Islet precursor cell (in vitro differentiated cells): ENCODE measurements at regions not wholly inside any gene's neighbourhood (a gene's known extent, or its start where the extent isn't known, plus 50 kb on each side); places are given as distances from the start of the nearest gene placed in this dataset.
"Not testable (repeated sequence)": the region's sequence is repeated elsewhere in the genome, so short reads cannot be mapped to it uniquely, and the experiment has no call there.

Source experiments
- DNase-seq: peaks from one replicate; pipeline ENCODE4 v3.0.0-alpha.2; 2018

DNA sequence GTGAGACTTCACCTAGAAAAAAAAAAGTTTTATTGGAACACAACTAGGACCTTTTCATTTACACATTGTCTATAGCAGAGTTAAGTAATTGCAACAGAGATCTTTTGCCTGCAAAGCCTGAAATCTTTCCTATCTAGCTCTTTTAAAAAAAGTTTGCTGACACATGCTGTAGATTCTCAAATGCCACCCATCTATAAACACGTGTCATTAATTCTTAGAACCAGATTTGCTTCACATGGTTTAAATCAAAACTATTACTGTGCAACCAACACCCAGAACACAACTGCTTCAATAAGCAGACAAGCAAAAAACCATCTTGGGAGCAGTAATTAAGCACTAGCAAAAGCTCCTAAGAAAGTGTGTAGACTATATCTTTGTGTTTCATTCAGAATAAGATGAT, 55.0 kb downstream of the OXSM start:
- no peak for DNase-seq

DNA sequence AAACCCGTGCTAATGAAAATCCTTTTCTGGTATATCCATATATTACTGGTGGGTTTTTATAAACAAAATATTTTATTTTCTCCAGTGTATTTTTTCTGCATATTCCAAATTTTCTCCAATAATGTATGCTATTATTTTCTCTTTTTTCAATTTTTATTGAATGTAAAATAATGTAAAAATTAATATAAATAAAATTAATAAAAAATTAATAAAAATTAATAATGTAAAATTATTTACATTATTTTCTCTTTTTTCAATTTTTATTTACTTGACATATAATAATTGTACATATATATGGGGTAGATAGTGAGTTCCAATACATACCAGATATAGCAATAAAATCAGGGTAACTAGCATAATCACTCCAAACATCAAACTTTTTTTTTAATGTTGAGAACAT, 56.4 kb downstream of the OXSM start:
- DNase-seq, result no peak

DNA sequence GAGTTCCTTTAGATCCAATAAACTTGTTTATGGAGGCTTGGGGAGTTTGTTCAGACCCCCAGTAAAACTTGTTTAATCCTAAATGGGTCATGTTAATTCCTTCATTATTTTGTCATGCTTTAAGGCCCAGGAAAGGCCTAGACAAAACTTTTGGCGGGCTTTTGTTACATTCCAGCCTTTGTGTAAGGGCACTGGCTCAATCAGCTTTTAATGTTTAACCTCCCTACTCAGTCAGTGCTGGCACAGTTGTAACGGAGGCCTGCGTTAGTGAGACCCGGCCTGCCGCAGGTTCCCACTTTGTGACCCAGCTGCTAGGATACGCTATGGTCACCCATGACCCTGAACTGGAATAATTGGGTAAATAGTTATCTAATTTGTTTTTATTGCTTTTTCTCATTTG, 59.2 kb downstream of the OXSM start:
- DNase-seq, result no peak

- DNase-seq, result no peak
Observed at GRCh38 chr3:25849641-25850385, 59.9 kb downstream of the OXSM start.

GRCh38 chr3:25851693-25852259, 61.9 kb downstream of the OXSM start:
- DNase-seq, result not testable (repeated sequence)

DNA sequence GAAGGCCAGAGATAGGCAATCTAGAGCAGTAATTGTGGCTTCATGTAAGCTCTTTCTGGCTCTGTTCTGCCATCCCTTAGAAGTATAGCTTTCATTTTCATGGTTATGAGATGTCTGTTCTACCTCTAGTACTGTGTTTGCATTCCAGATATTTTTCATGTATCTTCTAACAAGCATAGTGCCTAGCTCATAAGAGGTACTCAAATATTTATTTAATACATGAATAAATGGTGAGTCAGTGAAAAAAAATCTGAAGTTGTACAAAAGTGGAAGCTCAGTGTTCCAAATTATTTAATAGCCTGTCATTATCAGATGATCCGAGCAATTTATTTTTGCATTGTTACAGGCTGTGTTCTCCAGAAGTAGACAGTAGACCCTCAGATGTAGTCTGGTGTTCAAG, 64.3 kb downstream of the OXSM start:
- no peak for DNase-seq

- peak; percentile 60 for DNase-seq
Observed at GRCh38 chr3:25854635-25855034, 64.7 kb downstream of the OXSM start.

DNA sequence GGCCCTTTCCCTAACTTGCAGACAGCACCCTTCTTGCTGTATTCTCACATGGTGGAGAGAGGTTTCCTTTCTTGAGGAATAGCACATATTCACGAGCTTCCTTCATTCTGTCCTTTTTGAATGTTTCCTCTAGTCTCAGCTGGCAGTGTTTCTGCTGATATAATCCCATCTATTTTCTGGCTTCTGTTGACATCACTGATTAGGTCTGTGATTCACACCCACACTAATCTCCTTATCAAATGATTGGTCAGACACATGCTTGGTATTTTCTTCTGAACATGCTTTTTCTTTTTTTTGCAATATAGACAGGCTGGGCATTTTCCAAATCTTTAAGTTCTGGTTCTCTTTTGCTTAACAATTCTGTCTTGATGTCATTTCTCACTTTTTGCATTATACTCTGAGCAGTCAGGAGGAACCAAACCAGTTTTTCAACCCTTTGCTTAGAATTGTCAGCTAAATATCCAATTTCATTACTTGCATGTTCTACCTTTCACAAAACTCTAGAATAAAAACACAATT, 65.4 kb downstream of the OXSM start:
- DNase-seq, result no peak

- no peak for DNase-seq
Observed at GRCh38 chr3:25856902-25857518, 67.1 kb downstream of the OXSM start.

DNA sequence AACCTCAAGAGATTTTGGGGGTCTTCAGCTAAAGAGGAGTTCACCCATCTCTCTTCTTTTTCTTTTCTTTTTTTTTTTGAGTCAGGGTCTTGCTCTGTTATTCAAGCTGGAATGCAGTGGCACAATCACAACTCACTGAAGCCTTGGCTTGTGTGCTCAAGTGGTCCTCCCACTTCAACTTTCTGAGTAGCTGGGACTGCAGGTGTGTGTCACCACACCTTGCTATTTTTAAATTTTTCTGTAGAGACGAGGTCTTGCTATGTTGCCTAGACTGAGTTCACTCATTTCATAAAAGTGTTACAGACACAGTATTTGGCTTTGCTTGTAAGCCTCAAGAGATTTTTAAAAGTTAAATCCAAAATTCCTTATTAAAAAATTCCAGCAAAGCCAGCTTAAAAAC, 71.7 kb downstream of the OXSM start:
- no peak for DNase-seq

- no peak for DNase-seq
Observed at GRCh38 chr3:25863011-25863415, 73.1 kb downstream of the OXSM start.

DNA sequence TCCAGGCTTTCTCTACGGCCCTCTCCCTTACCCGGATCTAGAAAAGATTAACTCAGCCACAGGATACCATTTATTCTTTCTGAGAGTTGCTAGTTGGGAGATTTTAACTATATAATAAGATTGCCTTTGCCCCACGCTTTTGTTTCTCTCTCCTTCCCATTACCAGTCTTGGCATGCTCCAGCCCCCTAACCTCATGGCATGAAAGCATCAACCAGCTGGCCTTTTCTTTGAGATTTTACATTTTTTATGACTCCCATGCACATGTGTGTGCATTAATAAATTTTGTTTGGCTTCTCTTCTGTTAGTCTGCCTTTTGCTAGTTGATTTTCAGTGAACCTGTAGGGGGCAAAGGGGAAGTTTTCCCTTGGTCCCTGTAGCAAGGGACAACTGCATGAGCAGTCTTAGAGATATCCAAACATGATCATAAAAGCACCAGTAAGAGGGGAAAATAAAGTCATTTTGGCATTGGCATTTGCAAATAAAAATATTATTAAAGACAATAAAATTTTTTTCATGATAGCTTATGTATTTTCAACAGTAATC, 73.6 kb downstream of the OXSM start:
- no peak for DNase-seq

DNA sequence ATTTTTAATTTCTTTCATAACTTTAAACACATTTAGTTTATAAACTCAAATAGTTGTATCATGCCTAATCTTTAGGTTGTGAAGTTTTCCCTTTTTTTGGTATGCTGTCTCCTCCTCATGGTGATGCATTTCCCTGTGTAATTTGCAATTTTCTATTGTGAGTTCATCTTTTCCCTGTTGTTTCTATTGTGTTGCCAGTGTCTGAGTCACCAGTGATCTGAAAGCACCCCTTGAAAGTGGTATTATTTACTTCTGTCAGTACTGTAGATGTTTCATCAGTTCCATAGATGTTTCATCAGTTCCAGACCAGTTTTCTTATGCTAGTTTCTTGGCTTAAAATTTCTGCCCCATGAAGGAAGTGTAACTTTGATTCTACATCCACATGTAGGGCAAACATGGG, 80.6 kb downstream of the OXSM start:
- DNase-seq, result no peak

DNA sequence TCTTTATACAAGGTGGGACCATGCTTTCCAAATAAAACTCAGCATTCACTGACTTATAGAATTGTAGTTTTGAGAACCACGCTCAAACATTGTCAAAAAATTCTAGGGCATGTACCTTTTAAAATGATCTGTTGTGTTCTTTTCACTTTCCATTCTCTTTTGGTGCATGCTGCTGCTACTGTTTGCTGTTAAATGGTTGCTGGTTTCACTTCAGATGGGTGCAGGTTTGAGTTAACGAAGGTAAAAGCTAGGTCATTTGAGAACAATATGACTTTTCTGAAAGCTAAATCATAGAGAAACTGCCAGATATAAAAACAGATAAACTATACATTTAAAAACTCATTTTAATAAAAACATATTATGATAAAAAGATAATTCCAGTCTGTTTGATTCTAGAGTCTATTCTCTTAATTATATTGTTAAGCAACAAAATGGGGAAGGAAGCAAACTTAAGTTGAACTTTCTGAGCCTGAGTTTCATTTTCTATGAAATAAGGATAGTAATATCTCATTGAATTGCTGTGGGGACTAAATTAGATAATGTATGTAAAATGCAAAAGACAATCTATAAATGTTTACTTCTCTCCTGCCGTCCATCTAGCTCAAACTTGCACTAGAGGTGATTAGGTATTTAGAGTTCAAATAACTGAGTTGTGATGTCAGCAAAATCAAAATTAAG, 82.4 kb downstream of the OXSM start:
- no peak for DNase-seq

GRCh38 chr3:25883492-25883891, 93.6 kb downstream of the OXSM start:
- no peak for DNase-seq

- DNase-seq, result no peak
Observed at GRCh38 chr3:25884981-25885380, 95.1 kb downstream of the OXSM start.

GRCh38 chr3:25885544-25885943, 95.7 kb downstream of the OXSM start:
- peak; percentile 88 for DNase-seq

GRCh38 chr3:25887907-25888306, 98.0 kb downstream of the OXSM start:
- no peak for DNase-seq

DNA sequence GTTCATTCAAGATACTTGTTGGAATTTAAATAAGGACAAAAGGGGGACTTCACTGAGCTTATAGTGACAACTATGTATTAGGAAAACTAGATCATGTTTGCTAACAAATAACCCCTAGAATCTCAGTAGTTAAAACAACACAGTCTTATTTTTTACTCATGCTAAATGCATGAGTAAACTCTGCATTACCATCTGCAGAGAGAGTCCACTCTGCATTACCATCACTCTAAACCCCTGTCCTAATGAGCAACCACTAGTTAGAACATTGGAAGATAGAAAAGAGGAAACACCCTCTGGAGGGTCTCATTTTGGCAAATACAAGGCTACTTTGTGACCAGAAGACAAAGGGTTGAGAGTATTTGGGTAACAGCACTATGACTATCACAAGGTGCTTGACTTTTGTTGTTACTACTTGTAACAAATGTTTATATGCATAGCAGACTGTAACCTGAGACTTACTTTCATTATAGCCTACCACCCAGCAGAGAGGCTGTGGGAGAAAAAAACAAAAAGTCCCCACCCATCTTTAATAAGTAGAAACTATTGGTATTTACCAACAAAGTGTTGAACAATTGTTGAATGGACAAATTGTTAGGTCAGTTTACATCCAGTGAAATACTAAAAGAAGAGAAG, 99.1 kb downstream of the OXSM start:
- DNase-seq, result no peak

DNA sequence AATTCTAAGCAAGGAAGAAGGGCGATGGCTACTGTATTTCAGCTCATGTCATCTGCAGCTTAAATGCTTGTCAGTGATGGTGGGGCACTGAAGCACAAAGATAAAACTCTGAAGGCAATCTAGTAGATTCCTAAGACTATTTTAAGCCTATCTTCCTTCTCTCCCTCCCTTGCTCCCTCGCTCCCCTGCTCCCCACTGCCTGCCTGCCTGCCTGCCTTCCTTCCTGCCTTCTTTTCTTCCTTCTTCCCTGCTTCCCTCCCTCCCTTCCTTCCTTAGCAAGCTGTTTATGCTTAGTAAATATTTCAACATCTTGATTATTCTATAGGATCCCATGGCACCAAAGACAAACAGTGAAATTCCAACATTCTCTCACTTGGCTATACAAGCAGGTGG, 99.6 kb downstream of the OXSM start:
- DNase-seq, result no peak

DNA sequence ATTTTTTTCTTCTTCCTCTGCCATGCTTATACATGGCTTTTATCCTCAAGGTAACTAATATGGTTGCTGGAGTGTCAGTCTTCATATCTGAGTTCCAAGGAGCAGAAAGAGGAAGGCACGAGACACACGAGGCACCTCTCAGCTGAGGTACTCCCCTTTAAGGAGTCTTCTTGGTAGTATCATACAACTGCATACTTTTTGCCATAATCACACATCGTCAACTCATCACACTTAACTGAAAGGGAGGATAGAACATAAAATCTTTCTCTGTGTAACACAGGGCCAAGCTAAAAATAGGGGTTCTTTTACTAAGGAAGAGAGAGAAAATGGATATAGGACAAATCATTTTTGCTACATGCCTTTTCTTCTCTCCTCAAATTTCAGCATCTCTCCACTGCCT, 104.2 kb downstream of the OXSM start:
- DNase-seq, result no peak

DNA sequence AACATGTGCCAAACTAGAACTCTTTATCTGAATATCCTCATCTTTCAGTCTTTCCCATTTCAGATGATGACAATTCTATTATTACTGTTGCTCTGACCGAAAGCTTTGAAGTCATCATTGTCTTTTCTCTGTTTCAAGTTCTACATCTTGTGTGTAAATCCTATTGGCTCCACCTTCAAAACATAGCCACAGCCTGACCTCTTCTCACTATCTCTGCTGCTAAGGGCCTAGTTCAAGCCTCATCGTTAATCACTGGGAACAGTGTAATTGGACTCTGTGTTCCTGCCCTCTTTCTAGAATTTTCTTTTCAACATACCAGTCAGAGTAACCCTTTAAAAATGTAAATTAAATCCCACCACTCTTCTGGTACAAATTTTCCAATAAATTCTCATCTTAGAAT, 105.1 kb downstream of the OXSM start:
- DNase-seq, result no peak

DNA sequence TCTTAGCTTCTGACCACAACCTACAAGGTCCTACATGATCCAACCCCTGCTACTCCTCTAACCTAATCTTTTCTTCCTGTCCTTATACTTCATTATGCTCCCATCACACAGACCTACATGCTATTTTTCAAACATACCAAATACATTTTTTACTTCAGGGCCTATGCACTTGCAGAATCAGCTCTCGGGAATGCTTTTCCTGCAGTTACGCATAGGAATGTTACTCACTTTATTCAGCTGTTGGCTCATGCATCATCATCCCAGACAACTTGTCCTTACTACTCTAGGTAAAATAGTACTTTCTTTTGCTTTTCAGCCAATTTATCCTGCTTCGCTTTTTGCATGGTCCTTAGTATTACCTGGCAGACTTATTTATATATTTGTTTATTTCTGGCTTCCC, 105.6 kb downstream of the OXSM start:
- no peak for DNase-seq
